HCT116 (cell line): ENCODE measurements at regions not wholly inside any gene's neighbourhood (a gene's known extent, or its start where the extent isn't known, plus 50 kb on each side); places are given as distances from the start of the nearest gene placed in this dataset.

Experiments
- ATAC-seq: fragments of 200-7000 bp; cut with Tn5 transposase; 2 replicates; pipeline ENCODE4 v1.9.1; 2020; ENCODE audit warnings: mild to moderate bottlenecking, moderate library complexity
- BruUV-seq: library from RNA; stranded (reverse); fragments of 400-500 nt; replicated peaks from 2 replicates; lab custom pipeline; 2021; lab: Mats Ljungman, UMichigan
- CTCF ChIA-PET: fragments of 300-600 bp; sonication (Branson Sonifier 250); formaldehyde crosslinking; loops from one replicate; lab custom pipeline; 2021; ENCODE audit warnings: antibody characterized with exemption; lab: Charles Lee
- POLR2A ChIA-PET: fragments of 300-600, 350-600 bp; sonication (Branson Sonifier 250); formaldehyde crosslinking; loops from one replicate; lab custom pipeline; 2021; ENCODE audit warnings: antibody characterized with exemption; lab: Charles Lee
- RAD21 ChIA-PET, 2 experiments: fragments of 300-600 bp; sonication (Branson Sonifier 250); formaldehyde crosslinking; loops; one replicate each; lab custom pipeline; 2023; ENCODE audit warnings: low total read pairs in 2 of 2; ENCODE audit not compliant: uncharacterized antibody in 2 of 2, unreplicated experiment in 2 of 2, low non-redundant PET in 1 of 2; lab: Charles Lee
- DNase-seq: peaks from one replicate; pipeline ENCODE4 v3.0.0-alpha.2; 2010; ENCODE audit warnings: low read depth, low spot score
- H2AFZ ChIP-seq: fragments of 200-600 bp; shearing (Covaris generic), sonication (generic); 2 replicates; pipeline ENCODE4 v1.6.1; 2017; ENCODE audit warnings: low read depth, mixed run types, mixed read lengths, antibody characterized with exemption, low read length; ENCODE audit not compliant: poor library complexity, severe bottlenecking
- H3K27ac ChIP-seq: 2 replicates; pipeline ENCODE4 v1.5.1; 2012; ENCODE audit warnings: low read depth, low read length
- H3K27me3 ChIP-seq: fragments of 200-600 bp; sonication (generic); 2 replicates; pipeline ENCODE4 v1.6.1; 2016; ENCODE audit warnings: mixed run types, low read length, mixed read lengths; ENCODE audit not compliant: insufficient read depth
- H3K36me3 ChIP-seq, 2 experiments: fragments of 200-500 bp in 1 of 2; fragments of 200-600 bp in 1 of 2; sonication (Bioruptor generic) in 1 of 2; sonication (generic) in 1 of 2; 2 replicates each; pipeline versions ENCODE4 v1.5.1 to v1.6.1; 2014 to 2016; ENCODE audit warnings: low read length in 2 of 2, inconsistent platforms in 1 of 2, mixed read lengths in 1 of 2, mixed run types in 1 of 2; ENCODE audit not compliant: insufficient read depth in 2 of 2, control insufficient read depth in 1 of 2
- H3K4me1 ChIP-seq, 2 experiments: fragments of 200-600 bp in 1 of 2; sonication (generic) in 1 of 2; 2 replicates each; pipeline versions ENCODE4 v1.5.1 to v1.6.1; 2012 to 2017; ENCODE audit warnings: low read length in 2 of 2, inconsistent platforms in 1 of 2, mild to moderate bottlenecking in 1 of 2, mixed read lengths in 1 of 2, mixed run types in 1 of 2, moderate library complexity in 1 of 2; ENCODE audit not compliant: insufficient read depth in 2 of 2, control insufficient read depth in 1 of 2
- H3K4me2 ChIP-seq: fragments of 200-600 bp; sonication (generic); 2 replicates; pipeline ENCODE4 v1.6.1; 2017; ENCODE audit warnings: mixed run types, low read length, mixed read lengths
- H3K4me3 ChIP-seq, 2 experiments: fragments of 200-600 bp in 1 of 2; sonication (generic) in 1 of 2; replicated peaks in 1 of 2; 2 replicates each; pipeline ENCODE4 v1.5.1; 2011 to 2016; ENCODE audit warnings: low read length in 2 of 2, control low read depth in 1 of 2, low read depth in 1 of 2, mild to moderate bottlenecking in 1 of 2, mixed read lengths in 1 of 2, mixed run types in 1 of 2
- H3K79me2 ChIP-seq: fragments of 200-600 bp; sonication (generic); 2 replicates; pipeline ENCODE4 v1.6.1; 2017; ENCODE audit warnings: mild to moderate bottlenecking, mixed run types, low read length, moderate library complexity, mixed read lengths; ENCODE audit not compliant: insufficient read depth
- H3K9ac ChIP-seq: fragments of 200-600 bp; sonication (generic); 2 replicates; pipeline ENCODE4 v1.6.1; 2016; ENCODE audit warnings: low read length, mixed read lengths
- H3K9me2 ChIP-seq: fragments of 200-600 bp; sonication (generic), shearing (Covaris generic); 2 replicates; pipeline ENCODE4 v1.6.1; 2017; ENCODE audit warnings: mixed run types, mild to moderate bottlenecking, moderate library complexity; ENCODE audit not compliant: insufficient read depth
- H3K9me3 ChIP-seq, 2 experiments: fragments of 200-500 bp in 1 of 2; fragments of 200-600 bp in 1 of 2; sonication (Bioruptor generic) in 1 of 2; sonication (generic) in 1 of 2; 2 replicates each; pipeline ENCODE4 v1.6.1; 2014 to 2017; ENCODE audit warnings: low read length in 2 of 2, mixed read lengths in 2 of 2, inconsistent platforms in 1 of 2, low read depth in 1 of 2, mild to moderate bottlenecking in 1 of 2, mixed run types in 1 of 2, moderate library complexity in 1 of 2; ENCODE audit not compliant: control insufficient read depth in 1 of 2, insufficient read depth in 1 of 2
- H4K20me1 ChIP-seq: fragments of 200-600 bp; sonication (generic), shearing (Covaris generic); 2 replicates; pipeline ENCODE4 v1.6.1; 2017; ENCODE audit warnings: mixed run types, mild to moderate bottlenecking, moderate library complexity; ENCODE audit not compliant: insufficient read depth
- ATF3 ChIP-seq: IDR thresholded peaks from 2 replicates; pipeline ENCODE4 v1.6.1; 2012
- ELF1 ChIP-seq: IDR thresholded peaks from 2 replicates; pipeline ENCODE4 v1.6.1; 2012; ENCODE audit warnings: low read depth, borderline replicate concordance
- JUND ChIP-seq: IDR thresholded peaks from 2 replicates; pipeline ENCODE4 v1.6.1; 2012
- RAD21 ChIP-seq: IDR thresholded peaks from 2 replicates; pipeline ENCODE4 v1.6.1; 2012; ENCODE audit warnings: low read depth, mild to moderate bottlenecking
- TCF7L2 ChIP-seq: IDR thresholded peaks from 2 replicates; pipeline ENCODE4 v1.7.0; 2011; ENCODE audit warnings: borderline replicate concordance, inconsistent platforms; ENCODE audit not compliant: insufficient read depth, insufficient read length; ENCODE audit errors: extremely low read depth
- YY1 ChIP-seq: IDR thresholded peaks from 2 replicates; pipeline ENCODE4 v1.6.1; 2011; ENCODE audit warnings: low read length, low read depth, moderate library complexity, mild to moderate bottlenecking; ENCODE audit not compliant: insufficient replicate concordance; ENCODE audit errors: extremely low read depth
- ZBTB33 ChIP-seq: IDR thresholded peaks from 2 replicates; pipeline ENCODE4 v1.6.1; 2011; ENCODE audit warnings: mild to moderate bottlenecking, low read length, moderate library complexity; ENCODE audit not compliant: insufficient replicate concordance; ENCODE audit errors: extremely low read depth
- ZNF274 ChIP-seq: fragments of 200-500 bp; sonication (Bioruptor generic); IDR thresholded peaks from 2 replicates; pipeline ENCODE4 v1.6.1; 2014; ENCODE audit warnings: mild to moderate bottlenecking, low read depth, low read length, inconsistent platforms
- intact Hi-C: fragments of 100-400 bp; cut with micrococcal nuclease; formaldehyde crosslinking; loops from 2 replicates; pipeline ENCODE4 v1.10.0; 2022

- no peak overlapping the region for H3K4me3 ChIP-seq
- H3K4me2 ChIP-seq, result no peak overlapping the region
- BruUV-seq, result no TSS peak
- no peaks in the 10 kb centered on the region for H3K9me3 ChIP-seq
- peaks cover 0 to 11% of the 10 kb centered on the region in 2 experiments; a peak in 2 of 4 replicates for H3K4me1 ChIP-seq
- RAD21 ChIA-PET, result no interaction called here
- no peak overlapping the region for H3K9ac ChIP-seq
- H3K9me2 ChIP-seq, result no peaks in the 10 kb centered on the region
- no peak overlapping the region for H3K27ac ChIP-seq
- no peak for TF ChIP-seq ATF3
- TF ChIP-seq ELF1, result no peak
- TF ChIP-seq ZBTB33, result no peak
- no peak for TF ChIP-seq JUND
- no peak for TF ChIP-seq ZNF274
- TF ChIP-seq TCF7L2, result no peak
- no peak for TF ChIP-seq YY1
- no peak for TF ChIP-seq RAD21
- TF ChIP-seq, all 23 proteins: peak for 0
- Histone ChIP-seq H3K36me3 (no peaks in the 10 kb centered on the region), H2AFZ (no peak overlapping the region), H3K27me3 (no peaks in the 10 kb centered on the region), H3K79me2 (no peaks in the 10 kb centered on the region), H4K20me1 (no peaks in the 10 kb centered on the region)
- CTCF ChIA-PET, result no interaction called here
- intact Hi-C loops, result no loop called here
- POLR2A ChIA-PET, result no interaction called here
- ATAC-seq, result no peak
- DNase-seq, result no peak
Measured at GRCh38 chr3:166661621-166662020, 718.5 kb downstream of the ZBBX start.
